T-helper 17 cell (primary cell): ENCODE measurements at regions not wholly inside any gene's neighbourhood (a gene's known extent, or its start where the extent isn't known, plus 50 kb on each side); places are given as distances from the start of the nearest gene placed in this dataset.

ENCODE experiments used
- ATAC-seq: fragments of 150-1000 bp; cut with Tn5 transposase; 2 replicates; pipeline ENCODE4 v1.10.0; 2021; ENCODE audit warnings: mild to moderate bottlenecking, moderate library complexity
- DNase-seq, 3 donors: peaks; one replicate each; pipeline versions ENCODE4 v3.0.0 to v3.0.0-alpha.2; 2020 to 2021
- H3K9me3 ChIP-seq: one replicate; pipeline ENCODE4 v1.7.0; 2013; ENCODE audit warnings: low read length, mild to moderate bottlenecking; ENCODE audit not compliant: control insufficient read depth, poor library complexity, severe bottlenecking
- H3K27ac Mint-ChIP-seq: one replicate; pipeline ENCODE4 v1.8.0; 2022; ENCODE audit warnings: mild to moderate bottlenecking, moderate library complexity, mixed read lengths
- H3K27me3 Mint-ChIP-seq: one replicate; pipeline ENCODE4 v1.8.0; 2022; ENCODE audit warnings: mixed read lengths
- H3K36me3 Mint-ChIP-seq: one replicate; pipeline ENCODE4 v1.8.0; 2022; ENCODE audit warnings: low read depth, mixed read lengths
- H3K4me1 Mint-ChIP-seq: one replicate; pipeline ENCODE4 v1.8.0; 2022; ENCODE audit warnings: mild to moderate bottlenecking, mixed read lengths
- H3K4me3 Mint-ChIP-seq: one replicate; pipeline ENCODE4 v1.8.0; 2022; ENCODE audit warnings: mild to moderate bottlenecking, moderate library complexity, mixed read lengths

GRCh38 chr22:27114186-27114585, 456.8 kb downstream of the MIAT start:
- Mint-ChIP-seq H3K27ac (no peak overlapping the region), H3K4me3 (no peak overlapping the region), H3K36me3 (no peaks in the 10 kb centered on the region), H3K4me1 (no peaks in the 10 kb centered on the region), H3K27me3 (peaks cover 5% of the 10 kb centered on the region)
- ATAC-seq = no peak
- no peak for DNase-seq
- H3K9me3 ChIP-seq = no peaks in the 10 kb centered on the region

GRCh38 chr22:27115410-27115809, 458.0 kb downstream of the MIAT start:
- H3K27ac Mint-ChIP-seq = no peak overlapping the region
- DNase-seq (no peak), ATAC-seq (no peak)
- no peak overlapping the region for H3K4me3 Mint-ChIP-seq
- H3K27me3 Mint-ChIP-seq = peaks cover 5% of the 10 kb centered on the region
- H3K4me1 Mint-ChIP-seq = no peaks in the 10 kb centered on the region
- no peaks in the 10 kb centered on the region for H3K9me3 ChIP-seq
- no peaks in the 10 kb centered on the region for H3K36me3 Mint-ChIP-seq

GRCh38 chr22:27115816-27116256, 458.4 kb downstream of the MIAT start:
- H3K4me1 Mint-ChIP-seq = no peaks in the 10 kb centered on the region
- no peak for ATAC-seq
- no peaks in the 10 kb centered on the region for H3K36me3 Mint-ChIP-seq
- no peak overlapping the region for H3K27ac Mint-ChIP-seq
- H3K27me3 Mint-ChIP-seq = peaks cover 5% of the 10 kb centered on the region
- H3K9me3 ChIP-seq = no peaks in the 10 kb centered on the region
- DNase-seq = no peak
- no peak overlapping the region for H3K4me3 Mint-ChIP-seq

DNA sequence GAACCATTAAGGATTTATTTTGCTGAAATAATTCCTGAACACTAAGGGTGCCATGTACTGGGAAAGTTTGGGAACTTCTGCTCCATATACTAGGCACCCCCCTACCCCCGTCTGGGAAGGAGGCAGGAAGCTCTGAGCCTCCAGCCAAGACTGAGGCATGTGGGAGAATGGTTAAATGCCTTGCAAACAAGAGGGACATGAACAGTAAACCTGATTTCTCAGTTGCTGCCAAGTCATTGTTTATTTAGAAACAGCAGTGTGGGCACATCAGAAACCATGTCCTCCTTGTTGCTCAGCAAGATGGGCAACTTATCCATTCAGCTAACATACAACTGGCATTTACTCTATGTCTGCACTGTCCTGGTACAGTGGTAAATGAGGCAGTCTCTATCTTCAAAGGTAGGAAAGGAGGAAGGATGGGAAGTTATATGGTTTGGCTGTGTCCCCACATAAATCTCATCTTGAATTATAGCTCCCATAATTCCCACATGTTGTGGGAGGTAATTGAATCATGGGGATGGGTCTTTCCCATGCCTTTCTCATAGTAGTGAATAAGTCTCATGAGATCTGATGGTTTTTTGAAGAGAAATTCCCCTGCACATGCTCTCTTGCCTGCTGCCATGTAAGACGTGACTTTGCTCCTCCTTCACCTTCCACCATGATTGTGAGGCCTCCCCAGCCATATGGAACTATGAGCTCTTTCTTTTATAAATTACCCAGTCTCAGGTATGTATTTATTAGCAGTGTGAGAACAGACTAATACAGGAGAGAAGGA, 459.1 kb downstream of the MIAT start:
- H3K9me3 ChIP-seq = no peaks in the 10 kb centered on the region
- no peak for DNase-seq
- H3K27me3 Mint-ChIP-seq = peaks cover 5% of the 10 kb centered on the region
- ATAC-seq = no peak
- H3K27ac Mint-ChIP-seq = no peak overlapping the region
- H3K36me3 Mint-ChIP-seq = no peaks in the 10 kb centered on the region
- no peaks in the 10 kb centered on the region for H3K4me1 Mint-ChIP-seq
- H3K4me3 Mint-ChIP-seq = no peak overlapping the region

- no peaks in the 10 kb centered on the region for H3K9me3 ChIP-seq
- no peak for DNase-seq
- Mint-ChIP-seq H3K27me3 (peaks cover 10% of the 10 kb centered on the region), H3K36me3 (no peaks in the 10 kb centered on the region), H3K27ac (no peak overlapping the region), H3K4me1 (no peaks in the 10 kb centered on the region), H3K4me3 (no peak overlapping the region)
- ATAC-seq = no peak
Measured at GRCh38 chr22:27120036-27120435, 462.6 kb downstream of the MIAT start.

- Mint-ChIP-seq H3K27me3 (peaks cover 27% of the 10 kb centered on the region), H3K27ac (no peak overlapping the region), H3K4me3 (no peak overlapping the region), H3K4me1 (no peaks in the 10 kb centered on the region), H3K36me3 (no peaks in the 10 kb centered on the region)
- no peak for DNase-seq
- H3K9me3 ChIP-seq = no peaks in the 10 kb centered on the region
- ATAC-seq = no peak
Measured at GRCh38 chr22:27122574-27122973, 465.2 kb downstream of the MIAT start.

DNA sequence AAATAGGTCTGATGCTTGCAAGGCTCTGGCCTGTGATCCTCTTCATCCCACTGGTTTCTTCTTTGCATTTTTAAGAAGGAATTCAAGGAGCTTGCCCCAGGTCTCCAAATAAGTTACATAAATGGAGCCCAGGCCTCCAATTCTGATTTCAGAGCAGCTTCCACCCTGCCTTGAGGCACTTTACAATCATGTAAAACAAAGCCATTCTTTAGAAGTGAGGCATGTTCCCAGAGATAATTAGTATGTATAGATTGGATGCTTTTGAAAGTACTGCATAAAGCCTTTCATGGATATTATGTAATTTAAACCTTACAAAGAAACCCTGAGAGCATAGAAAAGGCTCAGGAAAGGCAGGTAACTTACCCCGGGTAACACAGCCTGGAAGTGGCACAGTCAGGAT, 466.5 kb downstream of the MIAT start:
- Mint-ChIP-seq H3K27ac (no peak overlapping the region), H3K4me3 (no peak overlapping the region), H3K4me1 (no peaks in the 10 kb centered on the region), H3K36me3 (no peaks in the 10 kb centered on the region), H3K27me3 (peaks cover 30% of the 10 kb centered on the region)
- DNase-seq (no peak), ATAC-seq (no peak)
- no peaks in the 10 kb centered on the region for H3K9me3 ChIP-seq

- no peaks in the 10 kb centered on the region for H3K9me3 ChIP-seq
- Mint-ChIP-seq H3K27me3 (peaks cover 35% of the 10 kb centered on the region), H3K4me1 (no peaks in the 10 kb centered on the region), H3K4me3 (no peak overlapping the region), H3K27ac (no peak overlapping the region), H3K36me3 (no peaks in the 10 kb centered on the region)
- DNase-seq (no peak), ATAC-seq (no peak)
Measured at GRCh38 chr22:27124351-27124966, 467.1 kb downstream of the MIAT start.

GRCh38 chr22:27125539-27125938, 468.2 kb downstream of the MIAT start:
- no peak for DNase-seq
- Mint-ChIP-seq H3K27ac (no peak overlapping the region), H3K36me3 (no peaks in the 10 kb centered on the region), H3K4me1 (no peaks in the 10 kb centered on the region), H3K27me3 (peaks cover 35% of the 10 kb centered on the region), H3K4me3 (no peak overlapping the region)
- H3K9me3 ChIP-seq = no peaks in the 10 kb centered on the region
- ATAC-seq = no peak

GRCh38 chr22:27127911-27128310, 470.5 kb downstream of the MIAT start:
- DNase-seq (no peak), ATAC-seq (no peak)
- Mint-ChIP-seq H3K36me3 (no peaks in the 10 kb centered on the region), H3K27me3 (peaks cover 52% of the 10 kb centered on the region), H3K4me1 (no peaks in the 10 kb centered on the region), H3K27ac (no peak overlapping the region), H3K4me3 (no peak overlapping the region)
- H3K9me3 ChIP-seq = no peaks in the 10 kb centered on the region

DNA sequence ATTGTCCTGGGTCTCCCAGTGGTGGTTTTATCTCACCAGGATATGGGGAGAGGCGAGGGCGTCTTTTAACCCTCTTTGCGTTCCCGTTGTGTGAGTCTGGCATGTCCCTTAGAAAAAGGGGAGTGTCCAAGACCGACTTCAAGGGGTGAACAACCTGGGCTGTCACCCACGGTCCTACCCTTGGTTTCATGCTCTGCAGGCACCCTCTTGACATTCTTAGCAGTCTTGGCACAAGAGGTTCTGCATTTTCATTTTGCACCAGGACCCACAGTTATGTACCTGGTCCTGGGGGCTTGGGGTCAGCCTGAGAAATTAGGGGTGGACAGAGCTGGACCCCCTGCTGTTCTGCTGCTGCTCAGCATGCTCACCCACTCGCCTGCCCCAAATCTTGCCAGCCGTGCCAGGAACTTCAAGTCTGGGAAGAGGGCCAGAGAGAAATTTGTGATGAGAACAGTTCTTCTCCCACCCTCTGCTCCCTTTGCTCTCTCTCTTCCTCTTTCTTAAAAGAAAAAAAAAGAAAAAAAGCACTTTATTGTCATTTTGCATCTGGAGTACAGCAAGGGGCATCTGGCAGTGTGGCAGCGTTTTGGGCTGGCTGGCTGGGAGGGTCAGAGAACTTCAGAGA, 471.2 kb downstream of the MIAT start:
- Mint-ChIP-seq H3K4me1 (no peaks in the 10 kb centered on the region), H3K36me3 (no peaks in the 10 kb centered on the region), H3K27me3 (peaks cover 59% of the 10 kb centered on the region), H3K27ac (no peak overlapping the region), H3K4me3 (no peak overlapping the region)
- DNase-seq (no peak), ATAC-seq (no peak)
- H3K9me3 ChIP-seq = no peaks in the 10 kb centered on the region

GRCh38 chr22:27129266-27129665, 471.9 kb downstream of the MIAT start:
- no peak for ATAC-seq
- no peak overlapping the region for H3K4me3 Mint-ChIP-seq
- H3K9me3 ChIP-seq = no peaks in the 10 kb centered on the region
- H3K36me3 Mint-ChIP-seq = no peaks in the 10 kb centered on the region
- H3K27ac Mint-ChIP-seq = no peak overlapping the region
- peaks cover 61% of the 10 kb centered on the region for H3K27me3 Mint-ChIP-seq
- no peak for DNase-seq
- no peaks in the 10 kb centered on the region for H3K4me1 Mint-ChIP-seq

- no peak for DNase-seq
- H3K9me3 ChIP-seq = no peaks in the 10 kb centered on the region
- H3K27ac Mint-ChIP-seq = no peak overlapping the region
- no peaks in the 10 kb centered on the region for H3K4me1 Mint-ChIP-seq
- ATAC-seq = no peak
- H3K4me3 Mint-ChIP-seq = no peak overlapping the region
- no peaks in the 10 kb centered on the region for H3K36me3 Mint-ChIP-seq
- peaks cover 45% of the 10 kb centered on the region for H3K27me3 Mint-ChIP-seq
Measured at GRCh38 chr22:27130906-27131305, 473.5 kb downstream of the MIAT start.
